Epithelial cell of proximal tubule (primary cell): ENCODE measurements at regions not wholly inside any gene's neighbourhood (a gene's known extent, or its start where the extent isn't known, plus 50 kb on each side); places are given as distances from the start of the nearest gene placed in this dataset.
"Not testable (repeated sequence)": the region's sequence is repeated elsewhere in the genome, so short reads cannot be mapped to it uniquely, and the experiment has no call there.

ENCODE experiments used
- DNase-seq: peaks from one replicate; pipeline ENCODE4 v3.0.0-alpha.2; 2011; ENCODE audit warnings: low read depth
- H3K4me3 ChIP-seq: 2 replicates; pipeline ENCODE4 v1.5.1; 2011; ENCODE audit warnings: low read depth, mild to moderate bottlenecking, low read length
- TF ChIP-seq, protein P1 (sequence below): conservative IDR thresholded peaks from 2 replicates; pipeline ENCODE4 v1.5.1; 2012; ENCODE audit warnings: low read depth, mild to moderate bottlenecking, low read length

DNA sequence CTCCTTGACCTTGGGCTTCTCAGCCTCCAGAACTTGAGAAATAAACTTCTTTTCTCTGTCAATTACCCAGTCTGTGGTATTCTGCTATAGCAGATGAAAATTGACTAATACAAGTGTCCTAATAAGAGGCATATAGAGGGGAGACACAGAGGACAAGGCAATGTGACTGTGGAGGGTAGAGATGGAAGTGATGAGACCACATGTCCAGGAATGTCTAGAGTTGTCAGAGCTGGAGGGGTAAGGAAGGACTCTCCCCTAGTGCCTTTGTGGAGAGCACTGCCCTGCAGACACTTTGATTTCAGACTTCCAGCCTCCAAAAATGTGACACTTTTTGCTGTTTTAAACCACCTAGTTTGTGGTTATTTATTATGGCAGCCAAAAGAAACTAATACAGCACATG lies 74.4 kb downstream of the ACKR3 start:
- no peak for DNase-seq
- no peak overlapping the region for H3K4me3 ChIP-seq
- TF ChIP-seq, protein P1, sequence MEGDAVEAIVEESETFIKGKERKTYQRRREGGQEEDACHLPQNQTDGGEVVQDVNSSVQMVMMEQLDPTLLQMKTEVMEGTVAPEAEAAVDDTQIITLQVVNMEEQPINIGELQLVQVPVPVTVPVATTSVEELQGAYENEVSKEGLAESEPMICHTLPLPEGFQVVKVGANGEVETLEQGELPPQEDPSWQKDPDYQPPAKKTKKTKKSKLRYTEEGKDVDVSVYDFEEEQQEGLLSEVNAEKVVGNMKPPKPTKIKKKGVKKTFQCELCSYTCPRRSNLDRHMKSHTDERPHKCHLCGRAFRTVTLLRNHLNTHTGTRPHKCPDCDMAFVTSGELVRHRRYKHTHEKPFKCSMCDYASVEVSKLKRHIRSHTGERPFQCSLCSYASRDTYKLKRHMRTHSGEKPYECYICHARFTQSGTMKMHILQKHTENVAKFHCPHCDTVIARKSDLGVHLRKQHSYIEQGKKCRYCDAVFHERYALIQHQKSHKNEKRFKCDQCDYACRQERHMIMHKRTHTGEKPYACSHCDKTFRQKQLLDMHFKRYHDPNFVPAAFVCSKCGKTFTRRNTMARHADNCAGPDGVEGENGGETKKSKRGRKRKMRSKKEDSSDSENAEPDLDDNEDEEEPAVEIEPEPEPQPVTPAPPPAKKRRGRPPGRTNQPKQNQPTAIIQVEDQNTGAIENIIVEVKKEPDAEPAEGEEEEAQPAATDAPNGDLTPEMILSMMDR: no peak

DNA sequence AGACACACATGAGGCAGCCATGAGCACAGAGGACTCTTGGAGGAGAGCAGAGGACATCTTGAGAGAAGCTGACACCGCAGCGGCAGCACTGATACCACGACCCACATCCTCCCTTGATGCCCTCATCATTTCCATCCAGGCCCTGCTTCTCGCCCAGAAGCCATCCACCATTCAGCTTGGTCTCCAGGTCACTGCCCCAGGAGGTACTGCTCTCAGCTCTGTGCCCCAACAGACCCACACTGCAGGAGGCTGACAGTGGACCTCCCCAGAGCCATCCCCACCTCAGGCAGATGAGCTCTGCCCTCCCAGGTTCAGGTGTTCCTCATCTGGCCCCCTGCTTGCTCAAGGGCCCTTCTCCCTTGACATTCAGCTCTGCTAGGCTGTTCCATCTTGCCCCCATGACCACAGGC lies 74.9 kb downstream of the ACKR3 start:
- no peak overlapping the region for H3K4me3 ChIP-seq
- DNase-seq: no peak
- TF ChIP-seq, protein P1: no peak

DNA sequence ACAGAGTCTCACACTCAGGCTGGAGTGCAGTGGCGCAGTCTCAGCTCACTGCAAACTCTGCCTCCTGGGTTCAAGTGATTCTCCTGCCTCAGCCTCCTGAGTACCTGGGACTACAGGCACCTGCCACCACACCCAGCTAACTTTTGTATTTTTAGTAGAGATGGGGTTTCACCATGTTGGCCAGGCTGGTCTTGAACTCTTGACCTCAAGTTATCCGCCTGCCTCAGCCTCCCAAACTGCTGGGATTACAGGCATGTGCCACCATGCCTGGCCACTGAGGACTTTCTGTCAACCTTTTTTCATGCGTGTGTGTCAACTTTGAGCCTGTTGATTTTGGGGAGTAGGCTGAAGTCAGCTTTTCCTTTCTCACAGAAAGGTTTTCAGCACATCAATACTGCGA lies 75.5 kb downstream of the ACKR3 start:
- not testable (repeated sequence) for DNase-seq, H3K4me3 ChIP-seq

DNA sequence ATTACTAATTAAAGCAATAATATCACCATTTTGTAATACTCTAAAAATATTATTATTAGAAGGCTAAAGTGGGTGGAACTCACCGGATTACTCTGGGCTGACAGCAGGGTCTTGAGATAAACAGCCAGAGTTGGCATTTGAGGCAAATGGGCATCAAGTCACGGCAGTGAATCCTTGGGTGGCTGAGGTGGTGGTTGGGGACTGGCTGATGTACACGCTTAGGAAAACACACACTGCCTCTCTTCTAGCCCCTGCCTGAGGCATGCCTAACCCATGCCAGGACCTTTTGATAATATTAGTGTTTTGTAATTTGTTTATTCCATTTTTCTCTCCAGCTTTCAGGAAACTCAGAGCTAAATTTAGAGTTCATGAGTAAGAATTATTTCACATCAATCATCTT lies 76.8 kb downstream of the ACKR3 start:
- no peak overlapping the region for H3K4me3 ChIP-seq
- TF ChIP-seq, protein P1: no peak
- no peak for DNase-seq

DNA sequence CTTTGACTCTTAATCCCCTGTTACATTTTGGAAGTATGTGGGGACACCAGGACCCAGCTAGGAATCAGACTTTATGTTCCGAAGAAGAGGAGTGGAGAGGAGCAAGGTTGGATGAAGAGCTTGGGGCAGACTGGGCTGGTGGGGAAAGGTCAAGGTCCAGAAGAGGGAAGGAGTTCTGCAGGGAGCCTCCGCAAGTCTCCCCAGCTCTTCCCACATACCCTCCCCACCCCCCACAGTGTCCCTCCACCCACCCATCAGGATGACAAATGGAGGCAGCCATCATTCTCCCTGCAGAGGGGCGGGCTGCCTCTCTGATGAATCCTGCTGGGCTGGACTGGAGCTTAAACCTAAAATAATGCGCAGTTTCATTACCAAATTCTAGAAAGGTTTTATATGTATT lies 77.2 kb downstream of the ACKR3 start:
- TF ChIP-seq, protein P1: no peak
- no peak overlapping the region for H3K4me3 ChIP-seq
- no peak for DNase-seq

DNA sequence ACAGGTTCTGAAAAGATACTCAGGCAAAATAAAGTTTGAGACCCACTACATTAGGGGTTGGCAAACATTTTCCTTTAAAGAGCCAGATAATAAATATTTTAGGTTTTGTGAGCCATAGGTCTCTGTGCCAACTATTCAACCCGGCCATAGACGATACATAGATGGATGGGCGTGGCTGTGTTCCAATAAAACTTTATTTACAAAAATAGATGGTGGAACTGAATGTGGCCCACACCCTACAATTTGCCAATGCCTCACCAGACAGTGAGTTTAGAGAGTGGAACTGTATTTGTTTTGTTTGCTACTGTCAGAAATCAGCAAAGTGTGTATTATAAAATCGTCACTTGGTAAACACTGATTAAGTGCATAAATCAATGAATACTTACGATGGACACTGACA lies 78.0 kb downstream of the ACKR3 start:
- no peak for DNase-seq
- TF ChIP-seq, protein P1: no peak
- no peak overlapping the region for H3K4me3 ChIP-seq

DNA sequence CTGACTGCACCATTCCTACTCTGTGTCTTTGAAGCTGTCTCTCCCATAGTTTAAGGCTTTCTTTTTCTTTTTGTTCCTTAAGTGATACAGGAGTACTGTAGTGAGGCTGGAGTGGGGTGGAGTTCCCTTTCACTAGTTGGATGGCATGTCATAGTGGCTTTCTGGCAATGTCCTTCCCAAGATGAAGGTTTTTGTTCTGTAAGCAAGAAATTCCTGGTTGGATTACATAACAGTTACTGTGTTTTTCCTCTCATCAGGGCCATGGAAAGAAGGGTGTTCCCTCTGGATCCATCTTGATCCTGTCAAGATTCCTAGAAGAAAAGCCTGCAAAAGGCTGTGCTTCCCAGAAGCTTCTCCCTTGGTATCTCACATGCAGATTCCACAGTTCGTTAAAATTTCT lies 84.2 kb downstream of the ACKR3 start:
- TF ChIP-seq, protein P1: no peak
- H3K4me3 ChIP-seq: no peak overlapping the region
- DNase-seq: no peak

DNA sequence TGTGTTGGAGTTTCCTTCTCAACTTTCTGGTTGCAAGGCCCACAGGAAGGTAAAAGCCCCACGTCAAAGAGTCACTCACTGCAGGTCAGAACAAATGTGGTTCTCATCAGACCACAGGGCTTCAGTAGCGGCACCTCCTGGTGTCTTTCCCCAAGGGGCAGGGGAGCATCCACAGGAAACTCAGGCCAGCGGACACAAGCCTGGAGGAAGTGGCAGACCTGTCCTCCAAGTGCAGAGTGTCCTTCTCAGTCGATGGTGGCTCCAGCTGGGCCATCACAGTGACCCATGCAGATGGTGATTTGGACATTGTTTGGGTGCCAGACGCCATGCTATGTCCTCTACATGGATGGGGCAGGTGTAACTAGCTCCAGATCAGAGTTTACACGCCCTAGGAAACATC lies 84.9 kb downstream of the ACKR3 start:
- DNase-seq: no peak
- TF ChIP-seq, protein P1: no peak
- H3K4me3 ChIP-seq: no peak overlapping the region
